Gastrocnemius medialis (tissue), 4 donors: ENCODE measurements at regions not wholly inside any gene's neighbourhood (a gene's known extent, or its start where the extent isn't known, plus 50 kb on each side); places are given as distances from the start of the nearest gene placed in this dataset.
"Not testable (repeated sequence)": the region's sequence is repeated elsewhere in the genome, so short reads cannot be mapped to it uniquely, and the experiment has no call there.

Experiments
- CTCF ChIP-seq, 5 experiments: fragments of 450-650 bp in 3 of 5; fragments of 200-600 bp in 2 of 5; sonication (generic) in 2 of 5; IDR thresholded peaks in 4 of 5; conservative IDR thresholded peaks in 1 of 5; 1 replicate in 4 of 5; 2 replicates in 1 of 5; pipeline ENCODE4 v1.5.1; 2016 to 2019; ENCODE audit warnings: antibody characterized with exemption in 5 of 5, mild to moderate bottlenecking in 3 of 5, moderate library complexity in 3 of 5
- POLR2A ChIP-seq, 2 donors: fragments of 450-650 bp; IDR thresholded peaks; one replicate each; pipeline ENCODE4 v1.6.1; 2017; ENCODE audit warnings: antibody characterized with exemption in 2 of 2, mild to moderate bottlenecking in 2 of 2, moderate library complexity in 2 of 2

GRCh38 chr1:73667959-73668358, 530.0 kb downstream of the LRRIQ3 start:
- TF ChIP-seq CTCF (IDR thresholded peaks at IDR 0.05 in 4 of 5, conservative IDR thresholded peaks at IDR 0.05 in 1 of 5); POLR2A (IDR thresholded peaks at IDR 0.05): not testable (repeated sequence)
